Skin epidermis (tissue), 12 donors: ENCODE measurements at regions not wholly inside any gene's neighbourhood (a gene's known extent, or its start where the extent isn't known, plus 50 kb on each side); places are given as distances from the start of the nearest gene placed in this dataset.
"Not testable (repeated sequence)": the region's sequence is repeated elsewhere in the genome, so short reads cannot be mapped to it uniquely, and the experiment has no call there.

Experiments
- H3K27ac ChIP-seq, 21 experiments: fragments of 200-600 bp; sonication (generic) in 11 of 21; one replicate each; pipeline ENCODE4 v1.5.0; 2020; ENCODE audit warnings: mild to moderate bottlenecking in 3 of 21, inconsistent platforms in 2 of 21, moderate library complexity in 2 of 21
- H3K4me3 ChIP-seq, 7 experiments: fragments of 200-600 bp; sonication (generic) in 2 of 7; one replicate each; pipeline ENCODE4 v1.5.0; 2020; ENCODE audit warnings: inconsistent platforms in 2 of 7, mild to moderate bottlenecking in 2 of 7, moderate library complexity in 1 of 7

- H3K27ac ChIP-seq, result no peak overlapping the region
Observed at GRCh38 chr4:33954759-33955158, 2289.6 kb downstream of the ARAP2 start.

GRCh38 chr4:33959519-33959918 is 2284.8 kb downstream of the ARAP2 start:
- Histone ChIP-seq H3K27ac (no peak overlapping the region), H3K4me3 (no peak overlapping the region)

More at GRCh38 chr4:33954759-33955158, 2289.6 kb downstream of the ARAP2 start:
- no peak overlapping the region for H3K4me3 ChIP-seq

- no peak overlapping the region for H3K27ac ChIP-seq
- H3K4me3 ChIP-seq, result no peak overlapping the region
Observed at GRCh38 chr4:33961761-33962160, 2282.6 kb downstream of the ARAP2 start.

GRCh38 chr4:33966808-33967207 is 2277.5 kb downstream of the ARAP2 start:
- H3K4me3 ChIP-seq, result no peak overlapping the region

GRCh38 chr4:33974270-33974669 is 2270.0 kb downstream of the ARAP2 start:
- no peak overlapping the region for H3K27ac ChIP-seq
- H3K4me3 ChIP-seq, result no peak overlapping the region

More at GRCh38 chr4:33966808-33967207, 2277.5 kb downstream of the ARAP2 start:
- no peak overlapping the region for H3K27ac ChIP-seq

- no peak overlapping the region for H3K4me3 ChIP-seq
- H3K27ac ChIP-seq, result no peak overlapping the region
Observed at GRCh38 chr4:33975995-33976394, 2268.3 kb downstream of the ARAP2 start.

- not testable (repeated sequence) for H3K27ac ChIP-seq, H3K4me3 ChIP-seq
Observed at GRCh38 chr4:33979781-33980180, 2264.5 kb downstream of the ARAP2 start.

GRCh38 chr4:33980361-33980760 is 2264.0 kb downstream of the ARAP2 start:
- no peak overlapping the region for H3K27ac ChIP-seq
- no peak overlapping the region for H3K4me3 ChIP-seq

GRCh38 chr4:33989820-33990443 is 2254.4 kb downstream of the ARAP2 start:
- Histone ChIP-seq H3K4me3 (no peak overlapping the region), H3K27ac (no peak overlapping the region)

- H3K4me3 ChIP-seq, result no peak overlapping the region
Observed at GRCh38 chr4:33996075-33996718, 2248.1 kb downstream of the ARAP2 start.

GRCh38 chr4:33998291-33998690 is 2246.0 kb downstream of the ARAP2 start:
- H3K27ac ChIP-seq, result no peak overlapping the region
- H3K4me3 ChIP-seq, result no peak overlapping the region

More at GRCh38 chr4:33996075-33996718, 2248.1 kb downstream of the ARAP2 start:
- H3K27ac ChIP-seq, result no peak overlapping the region

- no peak overlapping the region for H3K4me3 ChIP-seq
- H3K27ac ChIP-seq, result no peak overlapping the region
Observed at GRCh38 chr4:34000356-34000755, 2244.0 kb downstream of the ARAP2 start.

GRCh38 chr4:34006540-34006939 is 2237.8 kb downstream of the ARAP2 start:
- H3K4me3 ChIP-seq, H3K27ac ChIP-seq: not testable (repeated sequence)

- H3K27ac ChIP-seq, result no peak overlapping the region
- no peak overlapping the region for H3K4me3 ChIP-seq
Observed at GRCh38 chr4:34009951-34010350, 2234.4 kb downstream of the ARAP2 start.

GRCh38 chr4:34010751-34011519 is 2233.4 kb downstream of the ARAP2 start:
- H3K4me3 ChIP-seq, result no peak overlapping the region
- H3K27ac ChIP-seq, result no peak overlapping the region

GRCh38 chr4:34035225-34035624 is 2209.1 kb downstream of the ARAP2 start:
- Histone ChIP-seq H3K27ac (no peak overlapping the region), H3K4me3 (no peak overlapping the region)

GRCh38 chr4:34037280-34037679 is 2207.0 kb downstream of the ARAP2 start:
- no peak overlapping the region for H3K4me3 ChIP-seq
- no peak overlapping the region for H3K27ac ChIP-seq

- H3K27ac ChIP-seq, result no peak overlapping the region
- no peak overlapping the region for H3K4me3 ChIP-seq
Observed at GRCh38 chr4:34039766-34040165, 2204.5 kb downstream of the ARAP2 start.

- H3K27ac ChIP-seq, result no peak overlapping the region
- H3K4me3 ChIP-seq, result no peak overlapping the region
Observed at GRCh38 chr4:34043131-34043530, 2201.2 kb downstream of the ARAP2 start.

GRCh38 chr4:34046580-34046979 is 2197.7 kb downstream of the ARAP2 start:
- H3K27ac ChIP-seq, result no peak overlapping the region
- H3K4me3 ChIP-seq, result no peak overlapping the region

- Histone ChIP-seq H3K4me3 (no peak overlapping the region), H3K27ac (no peak overlapping the region)
Observed at GRCh38 chr4:34047363-34047762, 2197.0 kb downstream of the ARAP2 start.
